CD4-positive, alpha-beta T cell treated with Interleukin-4 for 4 hours (primary cell): ENCODE measurements at regions not wholly inside any gene's neighbourhood (a gene's known extent, or its start where the extent isn't known, plus 50 kb on each side); places are given as distances from the start of the nearest gene placed in this dataset.

Experiments
- DNase-seq: peaks from one replicate; pipeline ENCODE4 v3.0.0-alpha.2; 2020

GRCh38 chr2:5845798-5846330 lies 153.7 kb downstream of the SOX11 start:
- no peak for DNase-seq

- DNase-seq = no peak
Measured at GRCh38 chr2:5846881-5847280, 154.7 kb downstream of the SOX11 start.

GRCh38 chr2:5849562-5849961 lies 157.4 kb downstream of the SOX11 start:
- no peak for DNase-seq

GRCh38 chr2:5851410-5851809 lies 159.2 kb downstream of the SOX11 start:
- DNase-seq = no peak

- DNase-seq = no peak
Measured at GRCh38 chr2:5854797-5855196, 162.6 kb downstream of the SOX11 start.

- no peak for DNase-seq
Measured at GRCh38 chr2:5867056-5867455, 174.9 kb downstream of the SOX11 start.

- DNase-seq = no peak
Measured at GRCh38 chr2:5868931-5869330, 176.7 kb downstream of the SOX11 start.

GRCh38 chr2:5869936-5870335 lies 177.8 kb downstream of the SOX11 start:
- DNase-seq = no peak

- no peak for DNase-seq
Measured at GRCh38 chr2:5877360-5877759, 185.2 kb downstream of the SOX11 start.

- DNase-seq = no peak
Measured at GRCh38 chr2:5885451-5886173, 193.4 kb downstream of the SOX11 start.

- DNase-seq = no peak
Measured at GRCh38 chr2:5886462-5886861, 194.3 kb downstream of the SOX11 start.

GRCh38 chr2:5888126-5888525 lies 195.9 kb downstream of the SOX11 start:
- DNase-seq = no peak

- DNase-seq = no peak
Measured at GRCh38 chr2:5889519-5889918, 197.3 kb downstream of the SOX11 start.

GRCh38 chr2:5894355-5894754 lies 202.2 kb downstream of the SOX11 start:
- no peak for DNase-seq

GRCh38 chr2:5895284-5895683 lies 203.1 kb downstream of the SOX11 start:
- no peak for DNase-seq

- no peak for DNase-seq
Measured at GRCh38 chr2:5897249-5897648, 205.1 kb downstream of the SOX11 start.

- DNase-seq = no peak
Measured at GRCh38 chr2:5898667-5899066, 206.5 kb downstream of the SOX11 start.

GRCh38 chr2:5905661-5906060 lies 213.5 kb downstream of the SOX11 start:
- no peak for DNase-seq

GRCh38 chr2:5908071-5908470 lies 215.9 kb downstream of the SOX11 start:
- no peak for DNase-seq

- no peak for DNase-seq
Measured at GRCh38 chr2:5911718-5912117, 219.5 kb downstream of the SOX11 start.

GRCh38 chr2:5913711-5914395 lies 221.7 kb downstream of the SOX11 start:
- no peak for DNase-seq

GRCh38 chr2:5914811-5915611 lies 222.8 kb downstream of the SOX11 start:
- DNase-seq = no peak

- DNase-seq = no peak
Measured at GRCh38 chr2:5915881-5916310, 223.7 kb downstream of the SOX11 start.
